Activated CD4-positive, alpha-beta T cell treated with anti-CD3 and anti-CD28 coated beads for 48 hours (primary cell): ENCODE measurements at regions not wholly inside any gene's neighbourhood (a gene's known extent, or its start where the extent isn't known, plus 50 kb on each side); places are given as distances from the start of the nearest gene placed in this dataset.
"Not testable (repeated sequence)": the region's sequence is repeated elsewhere in the genome, so short reads cannot be mapped to it uniquely, and the experiment has no call there.

ENCODE experiments used
- DNase-seq: peaks from one replicate; pipeline ENCODE4 v3.0.0-alpha.2; 2020

DNA sequence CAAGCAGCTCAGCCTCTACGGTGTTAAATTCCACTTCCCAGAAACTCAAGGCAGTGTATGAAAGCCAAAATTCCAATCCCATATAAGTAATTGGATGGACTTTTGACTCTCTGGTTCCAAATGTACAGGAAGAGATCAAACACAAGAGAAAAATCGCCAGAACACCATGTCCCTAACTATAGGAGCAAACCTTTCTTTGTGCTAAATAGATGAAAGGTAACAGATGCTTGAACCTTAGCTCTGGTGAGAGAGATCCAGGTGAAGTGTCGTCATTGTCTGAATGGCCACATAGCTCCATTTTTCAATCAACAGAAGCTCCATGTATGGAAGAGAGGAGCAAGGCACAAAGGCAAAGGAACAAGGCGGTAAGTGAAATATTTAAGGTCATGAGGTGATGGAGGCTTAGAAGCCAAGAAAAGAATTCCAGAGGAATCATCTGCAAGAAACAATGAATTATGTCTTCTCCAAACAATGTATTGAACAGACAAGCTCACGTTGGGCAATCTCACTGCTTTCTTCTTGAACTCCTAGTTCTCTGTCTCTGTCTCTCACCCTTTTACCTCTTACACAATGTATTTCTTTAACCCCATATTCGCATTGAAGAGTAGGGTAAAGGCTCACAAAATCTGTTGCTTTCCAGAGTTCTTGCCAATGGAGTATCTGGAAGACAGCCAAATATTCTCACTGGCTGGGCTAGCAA is 585.1 kb downstream of the GATA3 start:
- no peak for DNase-seq

DNA sequence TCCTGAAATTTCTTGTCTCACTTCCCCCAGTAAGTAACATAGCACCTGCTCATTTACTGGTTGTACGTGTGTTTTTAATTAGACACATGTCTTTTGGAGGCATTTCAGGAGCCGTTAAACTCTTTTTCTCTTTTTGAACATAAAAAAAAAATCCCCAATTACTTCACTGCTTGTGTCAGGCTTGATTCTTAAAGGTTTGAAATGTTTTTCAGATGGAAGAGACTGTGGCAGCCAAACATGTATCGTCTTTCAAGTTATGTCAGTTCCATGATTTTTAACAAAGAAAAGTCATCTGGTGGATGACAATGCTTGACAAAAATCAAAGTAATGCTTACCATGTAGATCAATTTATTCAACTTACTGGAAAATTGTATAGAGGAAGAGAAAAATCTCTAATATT is 585.8 kb downstream of the GATA3 start:
- DNase-seq: no peak

DNA sequence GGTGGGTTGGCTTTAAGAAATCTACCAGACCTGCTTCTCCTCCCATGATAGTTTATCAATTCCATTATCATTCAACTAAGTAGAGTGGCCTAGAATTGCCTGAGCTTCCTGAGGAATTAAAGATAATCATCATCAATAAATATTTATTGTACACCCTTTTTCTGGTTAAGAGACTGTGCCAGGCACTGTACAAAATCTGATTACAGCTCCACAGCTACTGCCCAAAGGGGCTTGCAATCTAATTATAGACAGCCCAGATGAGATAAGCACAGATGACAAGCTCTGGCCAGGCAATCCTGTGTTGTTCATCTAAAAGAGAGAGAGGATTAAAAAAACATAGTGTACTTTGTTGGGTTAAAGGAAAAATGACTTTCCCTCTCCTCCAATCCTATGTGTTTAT is 586.4 kb downstream of the GATA3 start:
- DNase-seq: no peak

DNA sequence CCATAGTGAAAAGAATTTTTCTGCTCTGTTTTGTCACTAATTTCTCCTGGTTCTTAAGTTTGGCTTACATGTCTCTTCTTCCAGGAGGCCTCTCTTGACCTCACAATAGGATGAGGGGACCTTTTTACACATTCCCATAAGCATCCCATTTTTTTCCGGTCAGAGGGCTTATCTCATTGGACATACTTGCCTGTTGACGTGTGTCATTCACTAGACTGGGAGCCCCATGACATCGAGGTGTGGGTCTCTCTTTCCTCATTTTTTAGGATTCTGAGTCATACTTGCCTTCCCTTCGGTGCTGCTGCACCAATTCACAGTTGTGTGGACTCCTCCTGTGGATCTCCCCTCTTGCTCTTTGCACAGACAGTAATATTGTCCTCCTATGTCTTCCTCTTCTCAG is 601.8 kb downstream of the GATA3 start:
- no peak for DNase-seq

DNA sequence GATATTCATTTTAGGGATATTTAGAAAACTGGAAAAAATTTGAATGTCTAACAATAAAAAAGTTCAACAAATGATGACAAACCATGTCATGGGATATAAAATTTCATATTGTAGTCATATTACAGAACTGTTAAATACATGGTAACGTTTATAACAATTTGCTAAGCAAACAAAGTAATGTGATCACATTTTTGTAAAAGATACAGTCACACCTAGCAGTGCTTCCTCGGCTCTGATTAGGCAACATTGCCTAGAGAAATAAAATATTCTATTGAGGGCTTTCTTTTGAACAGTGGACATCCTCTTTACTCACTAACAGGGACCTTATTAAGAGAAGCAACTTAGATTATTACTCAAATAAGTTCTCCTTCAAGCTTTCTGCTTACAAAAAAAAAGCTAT is 605.5 kb downstream of the GATA3 start:
- no peak for DNase-seq

DNA sequence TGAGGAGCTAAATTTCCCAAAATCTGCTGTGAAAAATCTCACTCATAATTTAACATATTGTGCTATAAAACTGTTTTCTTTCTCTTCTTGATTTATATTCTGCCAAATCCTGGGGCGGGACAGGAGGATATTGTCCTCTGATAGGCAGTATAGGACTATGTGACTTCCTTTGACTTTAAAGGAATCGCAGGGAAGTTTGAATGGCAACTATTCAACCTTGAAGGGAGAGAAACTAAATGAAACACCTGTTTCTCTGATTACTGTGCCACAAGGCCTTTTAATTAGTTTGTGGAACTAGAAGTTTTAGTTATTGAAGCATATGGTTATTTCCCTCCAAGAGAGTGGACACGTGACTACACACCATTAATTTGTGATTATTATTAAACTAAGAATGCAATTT is 607.4 kb downstream of the GATA3 start:
- DNase-seq: no peak

DNA sequence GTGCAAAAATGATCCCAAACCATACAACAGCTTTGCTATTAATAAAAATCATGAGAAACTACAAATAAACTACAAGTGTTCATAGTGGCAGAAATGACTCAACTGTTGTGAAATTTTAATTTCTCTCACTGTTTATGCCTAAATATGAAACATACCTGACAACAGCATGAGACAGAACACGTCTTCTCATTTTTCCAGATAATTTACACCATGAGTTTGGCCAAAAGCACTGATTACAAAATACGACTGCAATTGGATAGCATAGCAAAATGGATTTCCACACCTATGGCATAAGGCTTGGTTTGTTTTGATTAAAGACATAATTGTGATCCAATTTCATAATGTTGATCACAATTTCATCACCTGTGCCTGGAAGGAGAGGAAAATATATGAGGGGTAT is 608.6 kb downstream of the GATA3 start:
- DNase-seq: no peak

DNA sequence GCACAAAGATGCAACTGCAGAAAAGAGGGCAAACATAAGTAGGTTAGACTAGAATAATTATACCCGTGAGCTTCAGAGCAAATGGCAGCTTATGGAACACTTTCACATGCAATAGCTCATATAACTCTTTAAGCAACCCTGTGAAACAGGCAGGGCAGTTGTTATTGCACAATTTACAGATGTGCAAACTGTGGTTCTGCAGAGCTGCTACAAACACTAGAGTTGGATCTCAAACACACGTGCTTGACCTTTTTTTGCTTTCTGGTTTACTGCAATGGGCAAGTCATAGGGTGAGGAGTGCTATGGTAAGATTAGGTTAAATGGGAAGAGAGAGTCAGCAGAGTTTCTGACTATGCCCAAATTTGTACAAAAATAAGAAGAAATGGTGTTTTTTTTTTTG is 610.8 kb downstream of the GATA3 start:
- no peak for DNase-seq

DNA sequence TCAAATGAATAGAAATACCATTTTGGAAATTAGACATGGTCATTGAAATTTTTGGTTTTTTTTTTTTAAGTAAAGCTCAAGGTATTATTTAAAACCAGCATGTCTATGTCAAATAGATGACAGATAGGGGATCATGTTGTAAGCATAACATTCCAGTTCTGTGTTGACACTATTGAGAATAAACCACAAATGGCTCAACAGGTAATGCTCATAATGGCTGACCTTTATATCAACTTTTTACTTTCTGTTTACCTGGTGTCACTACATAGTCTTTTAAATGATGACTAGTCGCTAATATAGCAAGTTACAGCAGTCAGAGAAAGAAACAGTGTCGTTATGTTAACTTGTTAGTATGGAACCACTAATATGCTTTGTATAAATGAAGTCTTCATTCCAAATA is 616.0 kb downstream of the GATA3 start:
- DNase-seq: no peak

DNA sequence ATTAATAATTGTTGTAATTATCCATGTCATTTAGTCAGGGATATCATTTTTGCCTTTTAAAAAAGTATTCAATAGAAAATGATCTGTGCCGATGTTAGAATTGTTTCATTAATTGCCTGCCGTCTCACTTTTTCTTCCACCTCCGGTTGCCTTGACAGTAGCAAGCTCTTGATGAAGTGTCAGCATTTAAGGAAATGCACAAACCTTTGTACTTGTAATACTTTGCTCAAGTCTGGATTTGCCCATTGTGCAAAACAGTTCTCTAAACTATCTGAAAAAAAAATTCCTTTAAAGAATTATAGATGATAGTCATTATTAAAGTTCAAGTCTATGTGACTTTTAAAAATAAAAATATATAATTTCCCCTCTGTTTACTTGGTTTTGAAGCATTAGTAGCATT is 619.7 kb downstream of the GATA3 start:
- no peak for DNase-seq

DNA sequence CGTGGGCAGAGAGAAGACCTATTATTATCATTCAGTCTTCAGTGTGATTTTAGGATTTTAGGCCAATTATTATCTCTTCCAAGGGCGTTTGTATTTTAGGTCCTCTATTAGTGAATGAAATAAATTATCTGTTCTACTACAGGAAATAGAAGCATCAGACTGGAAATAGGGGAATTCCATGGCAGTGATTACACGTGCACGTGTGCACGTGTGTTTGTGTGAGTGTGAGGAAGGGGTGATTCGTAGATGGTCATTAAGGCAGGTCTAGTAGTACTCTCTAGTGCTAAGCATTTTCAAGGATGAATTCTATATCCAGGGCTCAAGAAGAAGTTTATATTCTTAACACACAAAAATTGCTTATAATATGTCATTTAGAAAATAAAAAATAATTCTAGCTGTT is 623.2 kb downstream of the GATA3 start:
- DNase-seq: no peak

DNA sequence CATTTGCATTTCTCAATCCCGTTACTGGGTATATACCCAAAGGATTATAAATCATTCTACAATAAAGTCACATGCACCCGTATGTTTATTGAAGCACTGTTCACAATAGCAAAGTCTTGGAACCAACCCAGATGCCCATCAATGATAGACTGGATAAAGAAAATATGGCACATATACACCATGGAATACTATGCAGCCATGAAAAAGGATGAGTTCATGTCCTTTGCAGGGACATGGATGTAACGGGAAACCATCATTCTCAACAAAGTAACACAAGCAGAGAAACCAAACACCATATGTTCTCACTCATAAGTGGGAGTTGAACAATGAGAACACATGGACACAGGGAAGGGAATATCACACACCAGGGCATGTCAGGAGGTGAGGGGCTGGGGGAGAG is 630.4 kb downstream of the GATA3 start:
- DNase-seq: not testable (repeated sequence)

DNA sequence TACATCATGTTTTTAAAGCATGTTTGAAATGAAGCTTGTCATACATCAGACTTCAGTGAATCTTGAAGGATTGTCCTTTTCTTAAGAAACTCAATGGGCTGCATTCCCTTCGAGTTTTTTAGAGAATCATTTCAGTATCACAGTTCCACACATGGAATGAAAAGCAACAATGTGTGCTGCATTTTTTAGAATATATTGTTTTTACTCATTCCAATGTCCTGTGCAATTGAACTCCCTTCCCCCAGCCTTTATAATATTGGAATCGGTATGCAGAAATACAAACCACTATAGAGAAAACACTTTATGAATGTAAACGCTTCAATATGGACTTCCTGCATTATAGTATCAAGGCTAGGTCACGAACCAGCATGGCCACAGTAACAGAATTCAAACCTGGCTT is 634.4 kb downstream of the GATA3 start:
- DNase-seq: no peak

DNA sequence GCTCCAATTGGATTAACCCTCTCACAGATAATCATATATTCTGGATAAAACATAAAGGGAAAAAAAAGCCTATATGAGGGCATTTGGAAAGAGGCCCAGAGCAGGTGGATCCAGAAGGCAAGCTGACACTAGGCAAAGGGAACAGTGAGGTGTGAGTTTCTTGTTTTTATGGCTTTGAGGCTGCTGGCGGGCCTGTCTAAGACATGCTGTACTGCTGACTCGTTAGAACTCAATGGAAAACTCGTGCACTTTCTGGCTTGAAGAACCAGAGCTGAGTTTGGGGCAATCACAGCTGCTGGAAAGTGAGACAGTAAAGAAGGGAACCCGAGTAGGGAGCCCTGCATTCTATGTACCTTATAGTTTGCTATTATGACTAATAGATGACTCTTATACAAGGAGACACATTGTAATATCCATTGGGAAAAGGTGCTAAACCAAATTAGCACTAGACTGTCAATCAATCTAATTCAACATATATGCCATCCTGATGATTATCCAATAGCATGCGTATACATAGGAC is 637.1 kb downstream of the GATA3 start:
- no peak for DNase-seq

DNA sequence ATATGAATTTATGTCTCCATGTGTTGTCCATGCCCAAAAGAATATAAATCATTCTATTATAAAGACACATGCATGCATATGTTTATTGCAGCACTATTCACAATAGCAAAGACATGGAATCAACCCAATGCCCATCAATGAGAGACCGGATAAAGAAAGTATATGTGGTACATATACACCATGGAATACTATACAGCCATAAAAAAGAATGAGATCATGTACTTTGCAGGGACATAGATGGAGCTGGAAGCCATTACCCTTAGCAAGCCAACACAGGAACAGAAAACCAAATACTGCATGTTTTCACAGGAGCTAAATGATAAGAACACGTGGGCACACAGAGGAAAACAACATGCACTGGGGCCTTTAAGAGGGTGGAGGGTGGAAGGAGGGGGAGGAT is 639.1 kb downstream of the GATA3 start:
- not testable (repeated sequence) for DNase-seq

DNA sequence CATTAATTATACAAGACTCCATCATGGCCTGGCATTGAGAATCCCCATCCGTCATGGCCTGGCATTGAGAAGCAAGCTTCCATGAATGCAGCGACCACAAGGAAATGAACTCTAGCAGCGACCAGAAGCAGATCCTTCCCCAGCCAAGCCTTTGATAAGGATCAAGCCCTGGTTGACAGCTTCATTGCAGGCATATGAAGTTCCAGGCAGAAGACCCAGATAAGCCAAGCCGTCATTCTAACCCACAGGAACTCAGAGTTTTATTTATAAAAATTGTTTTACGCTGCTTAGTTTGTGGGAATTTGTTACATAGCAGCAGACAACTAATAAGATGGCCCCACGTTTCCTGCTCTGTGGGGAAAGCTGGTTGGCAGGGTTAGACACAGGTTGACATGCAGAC is 642.3 kb downstream of the GATA3 start:
- no peak for DNase-seq

DNA sequence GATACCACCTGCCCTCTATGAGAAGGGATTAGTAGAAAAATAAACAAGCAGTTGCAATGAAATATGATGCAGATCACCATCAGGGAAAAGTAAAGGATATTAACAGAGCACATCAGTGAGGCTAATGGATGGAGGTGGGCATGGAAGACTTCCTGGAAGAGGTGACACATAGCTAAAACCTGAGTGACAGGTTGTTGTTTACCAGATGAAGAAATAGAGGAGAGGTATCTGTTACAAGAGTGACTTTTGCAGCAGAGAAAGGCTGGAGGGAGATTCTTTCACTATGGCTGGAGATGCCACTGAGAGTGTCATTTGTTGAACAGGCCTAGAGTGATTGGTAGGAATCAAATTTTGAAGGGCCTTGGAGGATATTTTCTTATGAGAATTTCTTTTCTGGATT is 646.2 kb downstream of the GATA3 start:
- no peak for DNase-seq

DNA sequence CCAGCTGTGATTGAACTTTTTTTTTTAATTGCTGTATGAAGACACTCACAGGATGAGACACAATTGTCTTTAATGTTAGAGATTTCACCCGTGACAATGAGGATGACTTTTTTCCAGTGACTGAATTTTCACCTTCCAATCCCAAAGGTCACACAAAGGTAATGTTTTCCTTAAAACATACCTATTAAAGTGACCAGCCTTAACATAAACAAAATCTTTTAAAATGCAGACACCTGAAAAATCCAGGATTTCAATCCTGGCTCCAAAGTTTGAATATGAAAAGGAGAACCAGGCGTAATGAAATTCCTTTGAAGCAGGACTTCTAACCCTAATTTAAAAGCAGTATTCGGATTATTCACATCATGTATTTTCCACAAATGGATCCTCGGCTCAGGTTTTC is 647.7 kb downstream of the GATA3 start:
- DNase-seq: no peak

DNA sequence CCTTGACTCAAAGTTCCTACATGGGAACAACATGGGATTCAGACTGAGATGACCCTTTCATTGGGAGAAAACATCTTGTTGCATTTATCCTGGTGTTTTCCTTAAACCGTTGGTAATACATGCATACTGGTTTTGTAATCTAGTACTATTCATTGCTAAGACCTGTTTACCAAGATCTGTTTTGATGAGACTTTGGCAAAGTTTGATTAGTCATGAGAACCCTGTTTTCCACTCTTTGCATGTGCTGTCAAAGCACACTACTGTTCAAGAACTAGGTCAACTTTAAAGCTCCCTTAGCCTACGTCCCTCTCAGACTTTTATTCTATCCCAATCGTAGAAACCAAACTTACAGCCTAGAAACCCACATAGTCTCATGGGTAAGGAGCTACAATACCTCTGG is 650.9 kb downstream of the GATA3 start:
- no peak for DNase-seq

DNA sequence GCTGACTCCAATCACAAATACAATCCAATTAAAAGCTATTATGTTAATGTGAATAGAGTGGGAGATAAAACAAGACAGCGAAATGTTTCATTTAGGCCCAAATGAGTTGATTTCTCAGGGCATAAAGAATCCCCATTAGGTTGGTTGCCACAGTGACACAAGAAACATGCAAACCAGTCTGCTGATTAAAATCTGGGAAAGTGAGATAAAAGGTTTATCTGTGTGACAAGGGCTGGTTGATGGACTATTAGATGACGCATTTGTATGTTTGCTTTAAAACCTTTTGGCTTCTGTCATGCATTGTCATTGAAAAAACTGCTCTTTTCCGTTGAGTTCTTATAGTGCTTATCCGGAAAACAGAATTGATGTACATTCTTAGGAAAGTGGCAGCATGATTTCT is 658.2 kb downstream of the GATA3 start:
- DNase-seq: no peak

DNA sequence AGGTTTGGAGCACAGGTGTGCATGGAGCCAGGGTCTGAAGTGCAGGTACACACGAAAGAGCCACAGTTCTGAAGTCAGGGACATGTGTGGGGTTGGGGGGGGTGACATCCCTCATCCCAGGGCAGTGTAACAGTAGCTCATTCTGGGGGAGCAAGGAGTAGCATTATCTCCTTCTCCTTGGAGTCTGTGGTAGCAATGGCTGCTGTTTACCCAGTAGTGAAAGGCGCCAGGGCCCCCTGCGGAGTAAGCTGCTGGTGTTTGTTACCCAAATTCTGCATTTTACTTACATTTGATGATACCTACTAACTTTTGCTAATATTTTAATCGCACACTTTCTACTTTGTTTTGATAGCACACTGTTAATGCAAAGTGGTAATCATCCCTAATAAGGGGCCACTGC is 665.5 kb downstream of the GATA3 start:
- DNase-seq: no peak

DNA sequence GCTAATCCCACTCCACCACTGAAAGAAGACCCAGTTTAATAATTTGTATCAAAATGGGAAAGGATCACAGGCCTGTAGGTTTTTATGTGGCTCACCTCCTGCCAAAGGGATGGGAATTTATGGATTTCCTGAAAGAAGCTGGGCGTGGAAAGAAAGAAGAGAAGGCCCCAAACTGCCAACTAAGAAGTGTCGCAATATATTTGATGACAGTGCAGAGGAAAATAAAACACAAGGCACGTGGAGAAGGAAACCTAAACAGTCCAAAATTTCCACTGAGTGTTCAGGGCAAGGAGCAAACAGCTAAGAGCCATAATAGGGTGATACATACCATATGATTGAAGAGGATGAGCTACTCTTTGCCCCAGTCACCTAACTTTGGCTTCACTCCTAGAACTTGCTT is 667.2 kb downstream of the GATA3 start:
- no peak for DNase-seq

DNA sequence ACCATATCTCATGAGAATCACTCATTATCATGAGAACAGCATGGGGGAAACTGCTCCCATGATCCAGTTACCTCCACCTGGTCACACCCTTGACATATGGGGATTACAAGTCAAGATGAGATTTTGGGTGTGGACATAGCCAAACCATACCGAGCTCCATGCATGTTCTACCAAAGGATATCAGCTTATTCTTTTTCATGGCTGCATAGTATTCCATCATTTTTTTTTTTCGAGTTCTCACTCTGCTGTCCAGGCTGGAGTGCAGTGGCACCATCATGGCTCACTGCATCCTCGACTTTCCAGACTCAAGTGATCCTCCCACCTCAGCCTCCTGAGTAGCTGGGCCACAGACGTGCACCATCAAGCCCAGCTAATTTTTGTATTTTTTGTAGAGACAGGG is 668.3 kb downstream of the GATA3 start:
- no peak for DNase-seq

DNA sequence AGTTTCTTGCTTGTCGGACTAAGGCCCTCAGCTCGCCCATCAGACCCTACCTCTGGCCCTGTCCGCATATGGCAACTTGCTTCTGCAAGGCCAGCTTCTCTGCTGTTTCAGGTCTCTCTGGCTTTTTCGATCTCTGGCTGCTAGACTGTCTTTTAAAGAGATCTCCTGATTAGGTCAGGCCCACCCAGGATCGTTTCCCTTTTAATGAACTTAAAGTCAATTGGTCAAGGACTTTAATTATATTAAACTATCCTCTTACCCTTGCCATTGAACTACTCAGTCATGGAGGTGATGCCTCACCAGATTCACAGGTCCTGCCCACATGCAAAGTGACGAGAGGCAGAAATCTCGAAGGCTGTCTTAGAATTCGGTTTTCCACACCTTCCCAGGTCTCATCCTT is 670.9 kb downstream of the GATA3 start:
- DNase-seq: no peak

DNA sequence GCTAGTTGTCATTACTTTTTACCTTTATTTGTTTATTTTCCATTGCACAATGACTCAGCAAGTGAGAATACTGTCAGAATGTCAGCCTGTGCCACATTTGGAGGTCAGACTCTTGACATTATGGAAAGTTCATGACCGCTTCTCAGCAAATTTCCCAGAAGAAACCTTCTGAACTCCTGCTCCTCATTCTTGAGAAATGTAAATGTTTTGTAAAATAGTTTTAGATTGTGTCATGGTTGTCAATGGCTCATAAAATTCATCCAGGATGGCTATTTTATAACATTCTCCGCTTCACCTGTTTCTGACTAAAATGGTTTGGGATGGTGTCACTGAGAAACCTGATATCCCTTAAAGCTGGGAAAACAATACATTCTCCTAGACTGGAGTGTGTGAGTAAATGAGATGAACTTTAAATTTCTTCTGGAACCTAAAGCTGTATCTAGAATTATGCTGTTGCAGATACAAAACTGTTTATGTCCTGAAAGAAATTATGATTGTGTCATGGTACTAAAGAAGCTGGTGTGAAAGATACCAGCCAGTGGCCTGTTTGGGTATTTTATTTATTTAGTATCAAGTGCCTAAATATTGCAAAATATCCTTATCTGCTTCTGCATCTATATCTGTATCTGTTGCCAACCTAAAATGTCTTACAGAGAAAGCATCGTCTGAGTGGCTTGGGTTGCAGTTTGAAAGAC is 671.7 kb downstream of the GATA3 start:
- DNase-seq: no peak
